HK-2 (cell line): ENCODE measurements at regions not wholly inside any gene's neighbourhood (a gene's known extent, or its start where the extent isn't known, plus 50 kb on each side); places are given as distances from the start of the nearest gene placed in this dataset.
"Not testable (repeated sequence)": the region's sequence is repeated elsewhere in the genome, so short reads cannot be mapped to it uniquely, and the experiment has no call there.

Experiments used
- DNase-seq: peaks from one replicate; pipeline ENCODE4 v3.0.0-alpha.2; 2018; ENCODE audit not compliant: unreplicated experiment

DNA sequence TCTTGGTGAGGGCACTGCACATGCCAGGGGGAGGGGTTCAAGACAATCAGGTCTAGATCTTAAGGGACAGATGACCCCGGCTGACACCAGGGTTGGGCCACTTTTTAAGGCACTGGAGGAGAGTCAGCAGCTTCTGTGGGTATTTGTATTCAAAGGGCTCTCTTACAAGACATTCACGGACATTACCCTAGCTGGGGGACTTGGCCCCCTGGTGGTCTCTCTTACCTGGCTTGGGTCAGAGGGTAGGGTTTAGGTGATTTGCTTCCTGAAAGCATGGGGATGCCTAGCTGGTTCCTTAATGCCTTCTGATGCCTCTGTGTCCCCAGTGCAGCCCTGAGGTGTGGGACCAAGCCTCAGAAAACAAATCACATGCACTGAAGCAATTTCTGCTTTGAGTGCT is 354.7 kb downstream of the CDC5L start:
- no peak for DNase-seq

DNA sequence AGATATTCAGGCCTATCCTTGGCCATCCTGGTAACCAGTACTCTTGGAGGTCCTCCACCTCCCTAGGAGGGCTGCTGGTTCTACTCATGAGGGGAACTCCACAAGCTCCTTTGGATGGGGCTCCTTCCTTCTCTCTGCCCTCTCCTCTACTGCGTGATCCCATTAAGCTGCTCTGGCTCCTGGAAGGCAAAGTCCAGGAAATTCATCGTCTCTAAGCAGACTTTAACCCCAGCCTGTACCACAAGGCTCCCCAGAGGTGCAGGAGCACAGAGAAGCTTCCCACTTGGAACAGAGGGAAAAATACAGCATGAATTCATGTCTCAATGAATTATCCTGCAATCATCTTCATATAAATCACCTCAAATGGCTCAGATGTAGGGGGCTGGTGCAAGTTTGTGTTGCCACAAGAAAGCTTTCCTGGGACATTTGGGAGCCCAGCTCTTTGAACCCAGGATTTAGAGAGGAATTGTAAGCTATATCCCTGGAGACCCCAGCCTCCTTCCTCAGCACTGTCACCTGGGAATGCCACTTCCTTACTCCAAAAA is 355.4 kb downstream of the CDC5L start:
- DNase-seq = no peak

DNA sequence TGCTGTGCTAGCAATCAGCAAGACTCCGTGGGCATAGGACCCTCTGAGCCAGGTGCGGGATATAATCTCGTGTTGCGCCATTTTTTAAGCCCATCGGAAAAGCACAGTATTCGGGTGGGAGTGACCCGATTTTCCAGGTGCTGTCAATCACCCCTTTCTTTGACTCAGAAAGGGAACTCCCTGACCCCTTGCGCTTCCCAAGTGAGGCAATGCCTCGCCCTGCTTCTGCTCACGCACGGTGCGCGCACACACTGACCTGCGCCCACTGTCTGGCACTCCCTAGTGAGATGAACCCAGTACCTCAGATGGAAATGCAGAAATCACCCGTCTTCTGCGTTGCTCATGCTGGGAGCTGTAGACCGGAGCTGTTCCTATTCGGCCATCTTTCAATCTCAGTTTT is 372.6 kb downstream of the CDC5L start:
- DNase-seq = not testable (repeated sequence)

DNA sequence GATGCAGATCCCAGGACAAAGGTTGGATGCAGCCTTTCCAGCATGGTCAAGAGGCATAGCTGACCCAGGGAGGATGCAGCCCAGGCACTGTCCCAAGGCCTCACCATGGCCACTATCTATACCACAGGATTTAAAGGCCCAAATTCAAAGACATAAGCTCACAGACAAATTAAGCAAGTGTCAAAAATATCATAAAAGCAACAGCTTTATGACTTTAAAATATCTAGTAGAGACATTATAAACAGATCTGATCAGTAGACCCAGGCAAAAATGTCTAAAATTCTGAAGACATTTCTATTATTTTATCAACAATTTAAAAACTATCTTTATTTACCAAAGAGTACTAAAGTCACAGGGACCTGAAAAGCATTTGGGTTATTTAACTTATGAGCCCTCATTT is 373.5 kb downstream of the CDC5L start:
- DNase-seq = no peak

DNA sequence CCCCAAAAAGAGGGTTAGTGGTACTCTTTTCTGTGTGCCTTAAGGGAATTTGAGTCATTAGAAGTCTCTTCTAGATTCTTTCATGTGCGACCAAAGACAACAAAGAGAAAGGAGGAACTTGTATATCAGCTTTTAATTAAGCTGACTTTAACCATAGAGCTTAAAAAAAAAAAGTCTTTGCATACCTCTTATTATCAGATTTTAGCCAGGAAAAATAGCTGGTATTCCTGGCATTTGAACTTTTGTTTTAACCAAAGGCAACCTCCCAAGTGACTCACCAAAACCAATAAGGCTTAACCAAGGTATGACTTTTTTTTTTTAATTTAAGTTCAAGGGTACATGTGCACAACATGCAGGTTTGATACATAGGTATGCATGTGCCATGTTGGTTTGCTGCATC is 375.0 kb downstream of the CDC5L start:
- DNase-seq = no peak

DNA sequence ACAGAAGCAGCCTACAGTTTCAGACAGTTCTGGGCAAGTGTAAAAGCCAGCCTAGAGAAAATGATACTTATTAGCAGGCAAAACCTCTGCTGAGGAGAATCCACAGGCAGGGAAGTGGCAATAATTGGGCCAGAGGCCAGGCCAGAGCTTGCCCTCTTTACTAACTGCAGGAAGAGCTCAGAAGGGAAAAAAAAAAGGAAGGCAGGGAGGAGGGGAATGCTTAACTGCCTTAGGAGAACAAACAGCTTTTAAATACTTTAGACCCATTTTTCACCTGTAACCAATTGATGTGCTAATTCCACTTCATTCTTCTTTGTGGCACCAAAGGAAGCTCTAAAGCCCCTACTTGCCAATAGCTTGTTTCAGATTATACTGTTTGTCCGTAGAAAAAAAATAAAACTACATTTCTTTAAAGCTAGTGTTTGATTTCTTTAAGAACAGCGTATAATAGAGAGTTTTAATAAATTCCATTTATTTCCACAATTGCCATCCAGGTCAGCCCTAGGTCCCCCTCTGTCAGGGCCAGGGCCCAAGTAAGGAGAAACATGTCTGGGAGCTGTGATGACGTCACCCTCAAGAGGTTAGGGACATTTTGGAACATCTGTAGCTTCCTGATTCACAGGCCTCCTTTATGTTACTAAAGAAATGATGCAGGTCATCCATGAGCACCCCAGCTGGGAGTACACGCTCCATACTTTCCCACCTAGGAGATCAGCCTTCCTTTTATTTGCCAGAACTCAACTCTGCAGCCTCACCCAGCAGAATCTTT is 384.3 kb downstream of the CDC5L start:
- DNase-seq = no peak

DNA sequence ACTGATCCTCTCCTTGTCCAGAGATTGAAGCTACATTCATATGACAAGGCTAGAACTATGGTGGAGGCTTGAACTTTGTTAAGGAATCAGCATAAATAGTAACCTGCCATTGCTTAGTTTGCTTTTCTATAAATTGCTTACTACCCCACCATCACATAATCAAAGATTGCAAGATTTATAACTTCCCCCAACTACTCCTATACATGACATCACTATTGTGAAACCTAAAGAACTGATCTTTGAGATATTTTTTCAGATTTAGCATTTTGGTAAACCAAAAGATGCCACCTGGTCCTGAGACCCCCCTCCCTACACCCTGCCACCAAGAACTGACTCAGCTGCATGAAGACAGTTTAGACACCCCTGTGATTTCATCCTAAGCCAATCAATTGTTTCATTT is 385.3 kb downstream of the CDC5L start:
- DNase-seq = no peak

DNA sequence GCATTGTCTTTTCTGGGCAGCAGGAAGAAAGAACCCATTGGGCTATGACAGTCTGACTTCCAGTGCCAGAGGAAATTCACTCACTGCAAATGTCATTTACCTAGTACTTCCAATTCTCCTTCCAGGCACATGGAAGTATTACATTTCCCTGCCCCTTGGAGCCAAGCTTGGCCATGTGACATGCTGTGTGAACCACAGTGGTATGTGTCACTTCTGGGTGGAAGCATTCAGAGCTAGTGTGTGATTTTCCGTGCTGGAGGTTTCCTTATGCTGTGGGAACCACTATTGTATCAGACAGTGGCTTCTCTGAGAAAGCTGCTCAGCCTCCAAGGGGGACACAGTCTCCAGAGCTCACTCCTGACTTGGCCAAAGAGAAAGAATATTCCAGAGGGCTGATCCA is 387.6 kb downstream of the CDC5L start:
- DNase-seq = no peak

DNA sequence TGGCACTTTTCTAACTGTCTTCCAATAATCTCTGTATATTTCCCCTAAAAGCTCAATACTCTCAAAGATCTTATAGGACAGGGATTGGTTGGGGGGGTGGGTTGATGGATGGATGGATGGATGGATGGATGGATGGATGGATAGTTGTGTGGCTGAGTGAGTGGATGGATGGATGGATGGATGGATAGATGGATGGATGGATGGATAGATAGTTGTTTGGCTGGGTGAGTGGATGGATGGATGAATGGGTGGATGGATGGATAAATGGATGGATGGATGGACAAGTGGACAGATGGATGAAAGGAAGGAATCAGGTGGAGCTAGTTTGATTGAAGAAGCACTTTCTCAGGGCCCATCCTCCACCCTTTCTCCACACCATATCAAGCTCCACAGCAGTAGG is 388.8 kb downstream of the CDC5L start:
- no peak for DNase-seq

DNA sequence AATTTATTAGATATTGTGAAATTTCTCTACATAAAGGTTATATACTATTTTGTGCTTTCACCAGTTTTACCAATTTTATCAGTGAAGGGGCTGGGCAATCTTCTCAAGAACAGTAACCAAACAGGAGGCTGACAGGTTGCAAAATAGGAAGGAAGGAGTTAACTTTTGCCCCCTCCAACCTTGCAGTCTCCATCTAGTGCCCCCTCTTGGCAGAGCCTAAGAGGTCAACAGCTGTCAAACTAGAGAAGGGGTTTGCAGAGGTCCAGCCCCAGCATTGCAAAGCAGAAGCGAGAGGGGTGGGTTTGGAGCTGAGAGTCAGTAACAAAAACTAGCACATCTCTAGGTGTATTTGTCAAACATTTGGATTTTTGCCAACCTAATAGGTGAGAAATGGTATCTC is 391.0 kb downstream of the CDC5L start:
- DNase-seq = no peak
